ENCODE measurements at regions not wholly inside any gene's neighbourhood (a gene's known extent, or its start where the extent isn't known, plus 50 kb on each side); places are given as distances from the start of the nearest gene placed in this dataset.

GRCh38 chr10:88181902-88182600 is 318.6 kb downstream of the PTEN start:
- Mint-ChIP-seq H3K4me3 (no peak overlapping the region), H3K36me3 (ENCODE audit: low read depth) (no peaks in the 10 kb centered on the region; the same call in 1 of the 2 replicates), H3K4me1 (ENCODE audit: low read depth) (peaks cover 25% of the 10 kb centered on the region), H3K27me3 (ENCODE audit: insufficient read depth) (no peaks in the 10 kb centered on the region), H3K27ac (no peak overlapping the region), H3K9me3 (no peaks in the 10 kb centered on the region)
- DNase-seq, result no peak
- TF ChIP-seq CTCF (IDR thresholded peaks at IDR 0.05), result no peak

- no peak overlapping the region for H3K27ac Mint-ChIP-seq
These were observed 319.1 kb downstream of the PTEN start for GRCh38 chr10:88182601-88182930.

GRCh38 chr10:88184543-88185297 is 321.3 kb downstream of the PTEN start:
- Mint-ChIP-seq H3K36me3 (ENCODE audit: low read depth) (no peaks in the 10 kb centered on the region), H3K4me1 (ENCODE audit: low read depth) (peaks cover 16% of the 10 kb centered on the region), H3K27ac (no peak overlapping the region), H3K9me3 (no peaks in the 10 kb centered on the region), H3K27me3 (ENCODE audit: insufficient read depth) (no peaks in the 10 kb centered on the region), H3K4me3 (no peak overlapping the region)
- DNase-seq, result no peak
- no peak for TF ChIP-seq CTCF (IDR thresholded peaks at IDR 0.05)

More at GRCh38 chr10:88182601-88182930, 319.1 kb downstream of the PTEN start:
- DNase-seq, result no peak
- Mint-ChIP-seq H3K4me3 (no peak overlapping the region), H3K9me3 (no peaks in the 10 kb centered on the region), H3K36me3 (ENCODE audit: low read depth) (no peaks in the 10 kb centered on the region; the same call in 1 of the 2 replicates), H3K4me1 (ENCODE audit: low read depth) (peaks cover 25% of the 10 kb centered on the region), H3K27me3 (ENCODE audit: insufficient read depth) (no peaks in the 10 kb centered on the region)
- TF ChIP-seq CTCF (IDR thresholded peaks at IDR 0.05), result no peak

GRCh38 chr10:88185830-88186229 is 322.4 kb downstream of the PTEN start:
- Mint-ChIP-seq H3K4me1 (ENCODE audit: low read depth) (peaks cover 16% of the 10 kb centered on the region), H3K27ac (no peak overlapping the region), H3K4me3 (no peak overlapping the region), H3K9me3 (no peaks in the 10 kb centered on the region), H3K36me3 (ENCODE audit: low read depth) (no peaks in the 10 kb centered on the region), H3K27me3 (ENCODE audit: insufficient read depth) (no peaks in the 10 kb centered on the region)
- TF ChIP-seq CTCF (IDR thresholded peaks at IDR 0.05), result no peak
- no peak for DNase-seq

- peak; percentile 83 for DNase-seq
- Mint-ChIP-seq H3K36me3 (ENCODE audit: low read depth) (no peaks in the 10 kb centered on the region), H3K4me1 (ENCODE audit: low read depth) (peaks cover 16% of the 10 kb centered on the region), H3K9me3 (no peaks in the 10 kb centered on the region), H3K27ac (peak overlapping the region; percentile 19; the same call in 1 of the 2 replicates), H3K27me3 (ENCODE audit: insufficient read depth) (no peaks in the 10 kb centered on the region), H3K4me3 (no peak overlapping the region)
- TF ChIP-seq CTCF (IDR thresholded peaks at IDR 0.05), result no peak
These were observed 322.9 kb downstream of the PTEN start for GRCh38 chr10:88186335-88186734.
